ENCODE measurements at regions not wholly inside any gene's neighbourhood (a gene's known extent, or its start where the extent isn't known, plus 50 kb on each side); places are given as distances from the start of the nearest gene placed in this dataset.

DNA sequence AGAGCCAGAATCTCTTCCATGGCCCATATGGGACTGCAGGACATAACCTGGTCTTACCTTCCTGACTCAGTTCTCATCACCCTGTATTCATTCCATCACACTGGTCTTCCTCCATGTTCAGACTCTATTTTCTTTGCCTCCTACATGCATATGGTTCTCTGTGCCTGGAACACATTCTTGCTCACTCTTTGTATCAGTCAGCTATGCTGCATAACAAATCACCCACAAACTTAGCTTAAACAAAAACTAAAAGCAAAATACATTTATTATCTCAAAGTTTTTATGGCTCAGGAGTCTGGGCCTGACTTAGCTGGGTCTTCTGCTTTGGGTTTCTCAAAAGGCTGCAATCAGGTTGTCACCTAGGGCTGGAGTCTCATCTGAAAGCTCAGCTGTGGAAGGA lies 712.6 kb upstream of the TBX3 start:
- Histone ChIP-seq H3K9me3 (peaks cover 8 to 9% of the 10 kb centered on the region in 2 donors), H3K36me3 (no peaks in the 10 kb centered on the region), H3K4me1 (no peaks in the 10 kb centered on the region), H3K27ac (no peak overlapping the region), H3K4me3 (no peak overlapping the region), H3K27me3 (no peaks in the 10 kb centered on the region)
- intact Hi-C loops (cut with DNase I; ENCODE audit: low total_unique reads) (no loop called here), in situ Hi-C loops (cut with MboI; ENCODE audit: low pct_ligation_motif_present in 1 of 4, low pct_unique_long_range_greater_than_20kb in 1 of 4, low sequenced_read_pairs in 3 of 4) (no loop called here)
- no peak for DNase-seq
- TF ChIP-seq EP300 (IDR thresholded peaks at IDR 0.05; ENCODE audit: low read depth) (no peak), POLR2A (IDR thresholded peaks at IDR 0.05) (no peak), POLR2AphosphoS5 (IDR thresholded peaks at IDR 0.05) (no peak)
- TF ChIP-seq, protein P1, sequence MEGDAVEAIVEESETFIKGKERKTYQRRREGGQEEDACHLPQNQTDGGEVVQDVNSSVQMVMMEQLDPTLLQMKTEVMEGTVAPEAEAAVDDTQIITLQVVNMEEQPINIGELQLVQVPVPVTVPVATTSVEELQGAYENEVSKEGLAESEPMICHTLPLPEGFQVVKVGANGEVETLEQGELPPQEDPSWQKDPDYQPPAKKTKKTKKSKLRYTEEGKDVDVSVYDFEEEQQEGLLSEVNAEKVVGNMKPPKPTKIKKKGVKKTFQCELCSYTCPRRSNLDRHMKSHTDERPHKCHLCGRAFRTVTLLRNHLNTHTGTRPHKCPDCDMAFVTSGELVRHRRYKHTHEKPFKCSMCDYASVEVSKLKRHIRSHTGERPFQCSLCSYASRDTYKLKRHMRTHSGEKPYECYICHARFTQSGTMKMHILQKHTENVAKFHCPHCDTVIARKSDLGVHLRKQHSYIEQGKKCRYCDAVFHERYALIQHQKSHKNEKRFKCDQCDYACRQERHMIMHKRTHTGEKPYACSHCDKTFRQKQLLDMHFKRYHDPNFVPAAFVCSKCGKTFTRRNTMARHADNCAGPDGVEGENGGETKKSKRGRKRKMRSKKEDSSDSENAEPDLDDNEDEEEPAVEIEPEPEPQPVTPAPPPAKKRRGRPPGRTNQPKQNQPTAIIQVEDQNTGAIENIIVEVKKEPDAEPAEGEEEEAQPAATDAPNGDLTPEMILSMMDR (IDR thresholded peaks at IDR 0.05): no peak

DNA sequence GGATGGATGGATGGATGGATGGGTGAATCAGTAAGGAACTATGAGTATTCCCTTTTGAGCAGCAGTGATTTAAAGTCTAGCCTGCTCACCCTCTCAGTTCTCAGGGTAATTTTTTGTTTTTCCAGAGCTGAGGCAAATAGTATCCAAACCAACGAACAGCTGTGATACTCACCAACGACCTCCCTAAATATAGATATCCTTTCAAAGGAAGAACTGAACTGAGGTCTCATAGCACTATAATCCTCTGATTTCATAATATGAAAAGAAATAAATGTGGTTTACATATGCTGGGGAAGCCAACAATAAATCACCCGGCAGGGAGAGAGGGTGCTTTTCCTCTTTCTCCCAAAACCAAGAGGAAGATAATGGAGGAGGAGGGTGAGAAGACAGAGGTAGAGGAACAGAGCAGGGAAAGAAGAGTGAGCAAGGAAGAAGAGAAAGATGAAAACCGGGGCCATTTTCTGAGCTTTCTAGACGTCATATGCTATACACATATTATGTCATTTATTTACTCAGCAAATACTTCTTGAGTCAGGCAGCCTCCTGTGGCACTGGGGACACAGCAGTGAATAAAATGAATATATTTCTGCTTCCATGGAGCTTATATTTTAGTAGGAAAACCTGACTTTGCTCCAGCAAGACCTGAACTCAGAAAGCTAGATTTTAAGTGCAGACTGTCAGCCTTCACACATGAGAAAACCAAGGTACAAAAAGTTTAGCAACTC lies 710.7 kb upstream of the TBX3 start:
- H3K27me3 ChIP-seq: no peaks in the 10 kb centered on the region
- no peak overlapping the region for H3K27ac ChIP-seq
- no peak for DNase-seq
- no peaks in the 10 kb centered on the region for H3K36me3 ChIP-seq
- peaks cover 8 to 9% of the 10 kb centered on the region in 2 donors for H3K9me3 ChIP-seq
- in situ Hi-C loops (cut with MboI; ENCODE audit: low pct_ligation_motif_present in 1 of 4, low pct_unique_long_range_greater_than_20kb in 1 of 4, low sequenced_read_pairs in 3 of 4): no loop called here
- no peak overlapping the region for H3K4me3 ChIP-seq
- WGBS, 2 donors (ENCODE audit: low coverage in 1 of 2): 23 to 29% methylated on average over 3 to 5 of the region's 5 CpGs
- TF ChIP-seq EP300 (IDR thresholded peaks at IDR 0.05; ENCODE audit: low read depth) (no peak), POLR2A (IDR thresholded peaks at IDR 0.05) (no peak), POLR2AphosphoS5 (IDR thresholded peaks at IDR 0.05) (no peak)
- TF ChIP-seq, protein P1 (IDR thresholded peaks at IDR 0.05): no peak
- intact Hi-C loops (cut with DNase I; ENCODE audit: low total_unique reads): no loop called here
- H3K4me1 ChIP-seq: no peaks in the 10 kb centered on the region

DNA sequence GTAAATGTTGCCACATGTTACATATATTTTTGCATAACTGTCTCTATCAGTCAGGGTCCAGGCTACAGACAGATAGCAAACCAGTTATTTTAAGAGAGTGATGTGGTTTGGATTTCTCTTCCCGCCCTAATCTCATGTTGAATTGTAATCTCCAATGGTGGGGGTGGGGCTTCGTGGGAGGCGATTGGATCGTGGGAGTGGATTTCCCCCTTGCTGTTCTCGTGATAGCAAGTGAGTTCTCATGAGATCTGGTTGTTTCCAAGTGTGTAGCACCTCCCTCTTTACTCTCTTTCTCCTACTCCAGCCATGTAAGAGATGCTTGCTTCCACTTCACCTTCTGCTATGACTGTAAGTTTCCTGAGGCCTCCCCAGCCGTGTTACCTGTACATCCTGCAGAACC lies 704.2 kb upstream of the TBX3 start:
- in situ Hi-C loops (cut with MboI; ENCODE audit: low pct_ligation_motif_present in 1 of 4, low pct_unique_long_range_greater_than_20kb in 1 of 4, low sequenced_read_pairs in 3 of 4): no loop called here
- H3K4me3 ChIP-seq: no peak overlapping the region
- no peaks in the 10 kb centered on the region for H3K27me3 ChIP-seq
- no peaks in the 10 kb centered on the region for H3K4me1 ChIP-seq
- WGBS, 2 donors (ENCODE audit: low coverage in 1 of 2): 77 to 100% methylated on average over 2 to 6 of the region's 6 CpGs
- DNase-seq: no peak
- no peak overlapping the region for H3K27ac ChIP-seq
- intact Hi-C loops (cut with DNase I; ENCODE audit: low total_unique reads): no loop called here
- no peaks in the 10 kb centered on the region for H3K9me3 ChIP-seq
- TF ChIP-seq EP300 (IDR thresholded peaks at IDR 0.05; ENCODE audit: low read depth): no peak
- TF ChIP-seq, protein P1 (IDR thresholded peaks at IDR 0.05): no peak
- no peak for TF ChIP-seq POLR2AphosphoS5 (IDR thresholded peaks at IDR 0.05)
- no peak for TF ChIP-seq POLR2A (IDR thresholded peaks at IDR 0.05)
- no peaks in the 10 kb centered on the region for H3K36me3 ChIP-seq

DNA sequence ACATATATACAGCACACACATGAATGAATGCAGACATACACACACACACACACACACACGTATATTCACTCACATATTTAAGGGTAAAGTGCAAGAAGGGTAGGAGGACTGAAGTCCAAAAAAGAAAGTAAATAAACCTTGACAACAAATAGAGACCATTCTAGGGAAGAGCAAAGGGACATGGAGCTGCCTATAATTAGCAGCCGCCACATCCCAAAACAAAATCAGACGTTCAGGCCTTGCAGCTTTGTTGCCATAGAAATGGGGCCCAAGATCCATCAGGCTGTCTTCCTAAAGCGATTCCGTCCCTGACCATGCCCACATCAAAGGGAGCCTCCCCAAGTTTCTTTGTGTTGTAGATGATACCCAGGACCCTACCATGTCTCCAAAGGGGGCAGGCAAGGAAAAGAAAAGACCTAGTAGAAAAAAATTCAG lies 703.5 kb upstream of the TBX3 start:
- no peak for TF ChIP-seq POLR2A (IDR thresholded peaks at IDR 0.05)
- TF ChIP-seq, protein P1 (IDR thresholded peaks at IDR 0.05): no peak
- no peak for TF ChIP-seq POLR2AphosphoS5 (IDR thresholded peaks at IDR 0.05)
- no peak for TF ChIP-seq EP300 (IDR thresholded peaks at IDR 0.05; ENCODE audit: low read depth)
- intact Hi-C loops (cut with DNase I; ENCODE audit: low total_unique reads): no loop called here
- in situ Hi-C loops (cut with MboI; ENCODE audit: low pct_ligation_motif_present in 1 of 4, low pct_unique_long_range_greater_than_20kb in 1 of 4, low sequenced_read_pairs in 3 of 4): no loop called here
- WGBS, 2 donors (ENCODE audit: low coverage in 1 of 2): 48 to 63% methylated on average over 3 to 5 of the region's 5 CpGs
- DNase-seq: no peak
- Histone ChIP-seq H3K4me3 (no peak overlapping the region), H3K36me3 (no peaks in the 10 kb centered on the region), H3K27me3 (no peaks in the 10 kb centered on the region), H3K9me3 (no peaks in the 10 kb centered on the region), H3K4me1 (no peaks in the 10 kb centered on the region), H3K27ac (no peak overlapping the region)
